HCT116 (cell line): ENCODE measurements at regions not wholly inside any gene's neighbourhood (a gene's known extent, or its start where the extent isn't known, plus 50 kb on each side); places are given as distances from the start of the nearest gene placed in this dataset.
"Not testable (repeated sequence)": the region's sequence is repeated elsewhere in the genome, so short reads cannot be mapped to it uniquely, and the experiment has no call there.

ENCODE experiments used
- EGR1 ChIP-seq: IDR thresholded peaks from 2 replicates; pipeline ENCODE4 v1.6.1; 2012; ENCODE audit warnings: low read depth
- EZH2 ChIP-seq: fragments of 200-600 bp; sonication (generic); IDR thresholded peaks from 2 replicates; pipeline ENCODE4 v1.6.1; 2017; ENCODE audit warnings: antibody characterized with exemption, mixed run types
- JUND ChIP-seq: IDR thresholded peaks from 2 replicates; pipeline ENCODE4 v1.6.1; 2012
- POLR2A ChIP-seq: IDR thresholded peaks from 2 replicates; pipeline ENCODE4 v1.7.0; 2011; ENCODE audit warnings: borderline replicate concordance; ENCODE audit not compliant: insufficient read depth, insufficient read length; ENCODE audit errors: extremely low read depth
- TF ChIP-seq, protein P1 (sequence below), 3 experiments: fragments of 200-600 bp in 1 of 3; sonication (generic) in 1 of 3; IDR thresholded peaks in 2 of 3; conservative IDR thresholded peaks in 1 of 3; 2 replicates each; pipeline ENCODE4 v1.5.1; 2012 to 2017; ENCODE audit warnings: low read depth in 2 of 3, low read length in 2 of 3, antibody characterized with exemption in 1 of 3, borderline replicate concordance in 1 of 3, control low read depth in 1 of 3, mild to moderate bottlenecking in 1 of 3, mixed read lengths in 1 of 3, mixed run types in 1 of 3, moderate library complexity in 1 of 3; ENCODE audit not compliant: insufficient read depth in 1 of 3

GRCh38 chr4:112957764-112958163, 91.7 kb upstream of the ANK2 start:
- TF ChIP-seq EZH2, POLR2A, EGR1, JUND: not testable (repeated sequence)
- TF ChIP-seq, protein P1, sequence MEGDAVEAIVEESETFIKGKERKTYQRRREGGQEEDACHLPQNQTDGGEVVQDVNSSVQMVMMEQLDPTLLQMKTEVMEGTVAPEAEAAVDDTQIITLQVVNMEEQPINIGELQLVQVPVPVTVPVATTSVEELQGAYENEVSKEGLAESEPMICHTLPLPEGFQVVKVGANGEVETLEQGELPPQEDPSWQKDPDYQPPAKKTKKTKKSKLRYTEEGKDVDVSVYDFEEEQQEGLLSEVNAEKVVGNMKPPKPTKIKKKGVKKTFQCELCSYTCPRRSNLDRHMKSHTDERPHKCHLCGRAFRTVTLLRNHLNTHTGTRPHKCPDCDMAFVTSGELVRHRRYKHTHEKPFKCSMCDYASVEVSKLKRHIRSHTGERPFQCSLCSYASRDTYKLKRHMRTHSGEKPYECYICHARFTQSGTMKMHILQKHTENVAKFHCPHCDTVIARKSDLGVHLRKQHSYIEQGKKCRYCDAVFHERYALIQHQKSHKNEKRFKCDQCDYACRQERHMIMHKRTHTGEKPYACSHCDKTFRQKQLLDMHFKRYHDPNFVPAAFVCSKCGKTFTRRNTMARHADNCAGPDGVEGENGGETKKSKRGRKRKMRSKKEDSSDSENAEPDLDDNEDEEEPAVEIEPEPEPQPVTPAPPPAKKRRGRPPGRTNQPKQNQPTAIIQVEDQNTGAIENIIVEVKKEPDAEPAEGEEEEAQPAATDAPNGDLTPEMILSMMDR (IDR thresholded peaks at IDR 0.05 in 2 of 3, conservative IDR thresholded peaks at IDR 0.05 in 1 of 3; ENCODE audit: borderline replicate concordance in 1 of 3, insufficient read depth in 1 of 3, low read depth in 2 of 3, low read length in 2 of 3), result not testable (repeated sequence)
